IPS-18c (cell line): ENCODE measurements at regions not wholly inside any gene's neighbourhood (a gene's known extent, or its start where the extent isn't known, plus 50 kb on each side); places are given as distances from the start of the nearest gene placed in this dataset.
"Not testable (repeated sequence)": the region's sequence is repeated elsewhere in the genome, so short reads cannot be mapped to it uniquely, and the experiment has no call there.

Source experiments
- H3K4me3 ChIP-seq: 2 replicates; pipeline ENCODE4 v1.7.0; 2013; ENCODE audit warnings: low read depth, mild to moderate bottlenecking, low read length, moderate library complexity; ENCODE audit not compliant: insufficient read depth
- H3K9me3 ChIP-seq: one replicate; pipeline ENCODE4 v1.6.1; 2013; ENCODE audit warnings: mild to moderate bottlenecking, low read length, moderate library complexity; ENCODE audit not compliant: control insufficient read depth, insufficient read depth

GRCh38 chr4:187086151-187086550, 362.5 kb upstream of the FAT1 start:
- Histone ChIP-seq H3K9me3 (no peaks in the 10 kb centered on the region), H3K4me3 (no peak overlapping the region)

DNA sequence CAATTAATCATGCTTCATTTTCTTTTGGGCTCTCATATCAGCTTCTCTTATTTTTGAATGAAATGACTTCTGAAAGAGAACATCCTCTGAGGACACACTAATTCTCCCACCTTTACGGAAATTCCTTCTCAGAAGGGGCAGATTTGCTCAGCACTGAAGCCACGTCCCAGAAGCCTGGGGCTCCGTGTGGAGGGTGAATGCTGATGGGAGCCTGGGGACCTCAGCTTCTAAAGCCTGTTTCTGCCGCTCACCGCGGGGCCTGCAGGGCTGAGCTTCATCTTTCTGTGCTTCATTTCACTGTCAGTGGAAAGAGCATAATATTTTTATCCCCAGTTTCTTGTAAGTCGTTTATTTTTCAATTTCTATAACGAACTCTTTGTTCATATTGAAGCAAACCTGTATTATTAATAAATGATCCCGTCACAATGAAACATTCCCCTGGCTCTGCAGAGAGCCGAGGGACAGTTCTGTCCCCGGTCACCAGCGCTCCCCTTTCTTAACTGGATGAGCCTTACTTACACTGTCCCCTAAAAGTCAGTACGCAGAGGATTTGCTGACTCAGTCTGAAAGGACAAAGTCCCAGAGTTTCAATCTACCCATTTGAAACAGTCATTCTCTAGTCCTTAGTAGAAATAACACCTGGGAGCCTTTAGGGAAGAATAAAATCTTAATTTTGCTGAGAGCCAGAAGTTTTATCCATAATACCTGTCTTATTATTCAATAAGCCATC, 364.6 kb upstream of the FAT1 start:
- no peak overlapping the region for H3K4me3 ChIP-seq

GRCh38 chr4:187090401-187090800, 366.7 kb upstream of the FAT1 start:
- Histone ChIP-seq H3K4me3 (no peak overlapping the region), H3K9me3 (no peaks in the 10 kb centered on the region)

More for the DNA sequence above, 364.6 kb upstream of the FAT1 start:
- H3K9me3 ChIP-seq = no peaks in the 10 kb centered on the region

GRCh38 chr4:187090832-187091231, 367.2 kb upstream of the FAT1 start:
- H3K9me3 ChIP-seq, H3K4me3 ChIP-seq: not testable (repeated sequence)

- H3K9me3 ChIP-seq = no peaks in the 10 kb centered on the region
- no peak overlapping the region for H3K4me3 ChIP-seq
Observed at GRCh38 chr4:187094144-187094543, 370.5 kb upstream of the FAT1 start.

- H3K4me3 ChIP-seq = no peak overlapping the region
- H3K9me3 ChIP-seq = no peaks in the 10 kb centered on the region
Observed at GRCh38 chr4:187098429-187098828, 374.8 kb upstream of the FAT1 start.

- no peak overlapping the region for H3K4me3 ChIP-seq
- H3K9me3 ChIP-seq = no peaks in the 10 kb centered on the region
Observed at GRCh38 chr4:187103351-187103750, 379.7 kb upstream of the FAT1 start.

GRCh38 chr4:187108845-187109244, 385.2 kb upstream of the FAT1 start:
- no peaks in the 10 kb centered on the region for H3K9me3 ChIP-seq
- H3K4me3 ChIP-seq = no peak overlapping the region

DNA sequence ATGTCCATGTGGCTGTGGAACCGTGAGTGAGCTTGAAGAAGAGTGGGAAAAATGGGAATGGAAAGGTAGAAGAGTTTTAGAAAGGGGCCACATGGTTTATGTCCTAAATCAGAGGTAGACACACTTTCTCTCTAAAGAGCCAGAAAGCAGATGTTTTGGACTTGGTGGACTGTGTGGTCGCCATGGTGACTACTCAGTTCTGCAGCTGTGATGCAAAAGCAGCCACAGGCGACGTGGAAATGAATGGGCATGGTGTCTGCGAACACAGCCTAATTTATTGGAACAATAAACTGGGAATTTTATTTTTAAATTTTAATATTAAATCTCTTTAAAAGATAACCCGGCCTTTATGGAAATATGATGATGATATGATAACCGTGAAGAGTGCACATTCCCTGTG, 386.0 kb upstream of the FAT1 start:
- no peak overlapping the region for H3K4me3 ChIP-seq
- H3K9me3 ChIP-seq = no peaks in the 10 kb centered on the region

GRCh38 chr4:187118166-187118565, 394.5 kb upstream of the FAT1 start:
- Histone ChIP-seq H3K4me3 (no peak overlapping the region), H3K9me3 (no peaks in the 10 kb centered on the region)

DNA sequence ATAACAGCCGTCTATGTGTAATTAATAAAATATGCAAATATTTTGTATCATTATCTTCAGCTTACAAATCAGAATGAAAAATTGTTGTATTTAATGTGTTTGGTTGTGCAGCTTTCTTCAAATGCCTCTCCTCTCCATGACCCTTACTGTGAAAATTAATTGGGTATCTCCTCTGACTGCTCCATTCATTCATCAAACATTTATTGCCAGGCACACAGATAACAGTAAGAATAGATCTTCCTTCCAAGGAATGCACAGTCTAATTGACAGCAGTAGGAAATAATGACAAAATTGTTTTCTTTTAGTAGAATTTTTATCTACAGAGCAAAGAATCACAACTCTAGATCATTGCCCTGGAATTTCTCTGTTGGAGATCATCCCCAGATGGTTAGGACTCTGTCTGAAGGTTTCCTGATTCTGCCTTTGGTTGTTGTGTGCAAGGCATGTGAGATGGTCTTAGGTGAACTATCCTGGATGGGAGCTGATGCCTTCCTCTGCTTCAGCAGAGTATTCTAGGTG, 395.0 kb upstream of the FAT1 start:
- no peak overlapping the region for H3K4me3 ChIP-seq
- H3K9me3 ChIP-seq = no peaks in the 10 kb centered on the region

- Histone ChIP-seq H3K4me3 (no peak overlapping the region), H3K9me3 (no peaks in the 10 kb centered on the region)
Observed at GRCh38 chr4:187124331-187124730, 400.7 kb upstream of the FAT1 start.

GRCh38 chr4:187125062-187125461, 401.4 kb upstream of the FAT1 start:
- Histone ChIP-seq H3K9me3 (no peaks in the 10 kb centered on the region), H3K4me3 (no peak overlapping the region)

DNA sequence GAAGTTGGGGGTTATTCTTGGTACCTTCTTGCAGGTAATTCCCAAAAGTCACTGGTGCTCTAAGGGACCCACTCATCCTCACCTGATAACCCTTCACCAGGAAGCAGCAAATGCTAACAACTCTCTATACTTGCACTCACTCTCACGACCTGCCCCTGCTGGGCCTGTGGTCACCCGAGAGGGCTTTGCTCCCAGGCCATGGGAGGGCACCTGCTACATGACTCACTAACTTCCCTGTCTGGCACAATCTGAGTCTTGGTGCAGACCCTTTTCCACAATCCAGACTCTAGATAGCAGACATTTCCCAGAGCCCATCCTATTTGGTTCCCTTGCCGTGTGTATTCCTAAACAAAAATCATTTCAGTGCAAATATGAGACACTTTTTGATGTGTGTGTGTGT, 403.8 kb upstream of the FAT1 start:
- H3K4me3 ChIP-seq = no peak overlapping the region
- H3K9me3 ChIP-seq = no peaks in the 10 kb centered on the region

GRCh38 chr4:187128222-187128621, 404.6 kb upstream of the FAT1 start:
- H3K9me3 ChIP-seq = no peaks in the 10 kb centered on the region
- H3K4me3 ChIP-seq = no peak overlapping the region

- Histone ChIP-seq H3K4me3 (no peak overlapping the region), H3K9me3 (no peaks in the 10 kb centered on the region)
Observed at GRCh38 chr4:187128976-187129375, 405.3 kb upstream of the FAT1 start.

DNA sequence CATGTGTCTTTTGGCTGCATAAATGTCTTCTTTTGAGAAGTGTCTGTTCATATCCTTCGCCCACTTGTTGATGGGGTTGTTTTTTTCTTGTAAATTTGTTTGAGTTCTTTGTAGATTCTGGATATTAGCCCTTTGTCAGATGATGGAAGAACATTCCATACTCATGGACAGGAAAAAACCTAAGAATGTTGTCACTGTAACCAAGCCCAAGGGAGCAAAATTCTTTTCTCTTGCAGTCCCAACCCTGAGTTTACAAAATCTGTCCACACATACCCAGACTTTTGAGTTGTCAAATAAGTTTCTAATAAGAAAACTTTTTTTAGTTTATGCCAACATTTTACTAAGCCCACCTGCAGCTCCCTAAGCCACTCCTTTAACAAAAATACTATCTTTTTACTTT, 408.2 kb upstream of the FAT1 start:
- not testable (repeated sequence) for H3K9me3 ChIP-seq, H3K4me3 ChIP-seq

- no peak overlapping the region for H3K4me3 ChIP-seq
- H3K9me3 ChIP-seq = no peaks in the 10 kb centered on the region
Observed at GRCh38 chr4:187135878-187136277, 412.2 kb upstream of the FAT1 start.

DNA sequence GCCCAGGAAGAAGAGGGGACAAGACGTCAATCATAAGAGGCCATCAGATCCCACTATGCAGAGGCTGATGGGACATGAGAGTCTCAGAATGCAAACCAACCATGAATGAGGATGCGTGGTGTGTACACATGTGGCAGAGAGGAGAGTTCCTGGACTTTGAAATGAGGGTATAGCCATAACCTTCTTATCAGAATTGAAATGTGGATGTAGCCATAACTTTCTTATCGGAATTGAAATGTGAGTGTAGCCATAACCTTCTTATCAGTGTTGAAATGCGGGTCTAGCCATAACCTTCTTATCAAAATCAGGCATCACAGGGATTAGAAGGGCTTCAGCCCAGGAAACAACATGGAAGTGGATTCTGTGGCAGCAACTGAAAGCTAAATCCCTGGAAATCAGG, 415.5 kb upstream of the FAT1 start:
- Histone ChIP-seq H3K9me3 (peaks cover 2% of the 10 kb centered on the region), H3K4me3 (no peak overlapping the region)
